SH-SY5Y (cell line): ENCODE measurements at regions not wholly inside any gene's neighbourhood (a gene's known extent, or its start where the extent isn't known, plus 50 kb on each side); places are given as distances from the start of the nearest gene placed in this dataset.

Source experiments
- GATA2 ChIP-seq: IDR thresholded peaks from 2 replicates; pipeline ENCODE4 v1.6.1; 2011; ENCODE audit warnings: mild to moderate bottlenecking, low read depth, low read length
- GATA3 ChIP-seq: IDR thresholded peaks from 2 replicates; pipeline ENCODE4 v1.6.1; 2011; ENCODE audit warnings: low read depth, mild to moderate bottlenecking, low read length, moderate library complexity

DNA sequence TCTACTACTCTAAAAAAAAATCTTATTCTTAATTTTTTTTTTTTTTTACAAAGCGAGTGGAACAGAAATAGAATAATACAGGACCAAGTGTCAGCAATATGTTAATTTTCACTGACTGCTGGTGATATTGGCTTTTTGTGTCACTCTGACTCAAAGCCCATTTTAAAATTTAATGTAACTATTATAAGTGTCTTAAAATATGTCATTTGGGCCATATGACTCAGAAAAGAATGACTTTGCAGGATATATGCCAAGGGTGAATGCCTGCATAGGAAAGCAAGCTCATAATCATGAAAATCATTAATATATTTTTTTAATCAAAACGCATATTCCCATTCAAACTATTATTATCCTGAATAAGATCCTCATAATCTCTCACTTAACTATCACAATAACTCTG is 149.2 kb downstream of the GNAT3 start:
- TF ChIP-seq GATA2: no peak
- TF ChIP-seq GATA3: no peak
